K562 (cell line): ENCODE measurements at regions not wholly inside any gene's neighbourhood (a gene's known extent, or its start where the extent isn't known, plus 50 kb on each side); places are given as distances from the start of the nearest gene placed in this dataset.
A peak's percentile ranks its signal among the peaks of the same experiment; 100 is the strongest.

ENCODE experiments used
- ATAC-seq: fragments of 200-7000 bp; cut with Tn5 transposase; 3 replicates; pipeline ENCODE4 v1.9.1; 2020; ENCODE audit warnings: moderate library complexity
- BruUV-seq: library from RNA; stranded (reverse); fragments of 400-500 nt; replicated peaks from 2 replicates; lab custom pipeline; 2021; lab: Mats Ljungman, UMichigan
- CTCF ChIA-PET: fragments of 300-600 bp; formaldehyde crosslinking; extraction: SDS; loops from one replicate; lab custom pipeline; 2021; ENCODE audit warnings: low intra/inter-chr PET ratio; lab: Yijun Ruan, JAX
- POLR2A ChIA-PET: fragments of 300-600, 350-650 bp; sonication (Branson Sonifier 250); formaldehyde crosslinking; extraction: SDS; loops from one replicate; lab custom pipeline; 2021; ENCODE audit warnings: antibody characterized with exemption, inconsistent platforms; lab: Yijun Ruan, JAX
- DNase-seq, 4 experiments: peaks; one replicate each; pipeline versions ENCODE4 v3.0.0 to v3.0.0-alpha.2; 2011 to 2018; ENCODE audit warnings: low spot score in 3 of 4, mixed read lengths in 3 of 4; ENCODE audit errors: extremely low read depth in 1 of 4
- FAIRE-seq: peaks from 2 replicates; lab custom pipeline; 2011; peaks lifted over from hg19 to GRCh38; lab: Jason Lieb, UNC
- H2AFZ ChIP-seq: 2 replicates; pipeline ENCODE4 v1.6.0; 2011; ENCODE audit warnings: low read depth, low read length, control low read depth, inconsistent platforms
- H3K27ac ChIP-seq: fragments of 200-600 bp; 3 replicates; pipeline ENCODE4 v1.8.0; 2011; ENCODE audit warnings: low read depth, mild to moderate bottlenecking, control low read depth, inconsistent platforms, low read length, moderate library complexity, mixed read lengths; ENCODE audit errors: extremely low read depth
- H3K27me3 ChIP-seq, 2 experiments: fragments of 300-600 bp in 1 of 2; 2 replicates in 1 of 2; 3 replicates in 1 of 2; pipeline versions ENCODE4 v1.6.0 to v1.8.0; 2011; ENCODE audit warnings: inconsistent platforms in 2 of 2, low read length in 2 of 2, mild to moderate bottlenecking in 1 of 2, mixed read lengths in 1 of 2, moderate library complexity in 1 of 2; ENCODE audit not compliant: control insufficient read depth in 2 of 2, insufficient read depth in 2 of 2
- H3K36me3 ChIP-seq: fragments of 300-600 bp; 3 replicates; pipeline ENCODE4 v1.8.0; 2011; ENCODE audit warnings: mild to moderate bottlenecking, low read length, inconsistent platforms; ENCODE audit not compliant: control insufficient read depth, insufficient read depth
- H3K4me1 ChIP-seq, 2 experiments: fragments of 200-600 bp in 1 of 2; replicated peaks in 1 of 2; 2 replicates in 1 of 2; 3 replicates in 1 of 2; pipeline versions ENCODE4 v1.5.1 to v1.8.0; 2011; ENCODE audit warnings: inconsistent platforms in 2 of 2, low read length in 2 of 2, mild to moderate bottlenecking in 1 of 2, mixed read lengths in 1 of 2, moderate library complexity in 1 of 2; ENCODE audit not compliant: control insufficient read depth in 2 of 2, insufficient read depth in 2 of 2
- H3K4me2 ChIP-seq: 2 replicates; pipeline ENCODE4 v1.6.1; 2011; ENCODE audit warnings: low read length, control low read depth, inconsistent platforms, mixed read lengths; ENCODE audit not compliant: insufficient read depth
- H3K4me3 ChIP-seq: fragments of 200-600 bp; sonication (generic), shearing (Covaris generic); 2 replicates; pipeline ENCODE4 v1.5.1; 2016; ENCODE audit warnings: control low read depth, inconsistent platforms
- H3K79me2 ChIP-seq: fragments of 200-600 bp; 3 replicates; pipeline ENCODE4 v1.8.0; 2011; ENCODE audit warnings: low read length, inconsistent platforms; ENCODE audit not compliant: control insufficient read depth, insufficient read depth
- H3K9ac ChIP-seq, 2 experiments: 2 replicates each; pipeline versions ENCODE4 v1.6.0 to v1.6.1; 2011; ENCODE audit warnings: low read depth in 2 of 2, low read length in 2 of 2, control low read depth in 1 of 2, inconsistent platforms in 1 of 2, mild to moderate bottlenecking in 1 of 2, mixed read lengths in 1 of 2; ENCODE audit not compliant: insufficient read depth in 1 of 2
- H3K9me1 ChIP-seq: one replicate; pipeline ENCODE4 v1.6.0; 2011; ENCODE audit warnings: inconsistent platforms, mild to moderate bottlenecking, low read length, moderate library complexity; ENCODE audit not compliant: control insufficient read depth, insufficient read depth
- H3K9me3 ChIP-seq: replicated peaks from 2 replicates; pipeline ENCODE4 v1.5.1; 2011; ENCODE audit warnings: low read depth, low read length, inconsistent platforms; ENCODE audit not compliant: control insufficient read depth, insufficient read depth
- H4K20me1 ChIP-seq: replicated peaks from 2 replicates; pipeline ENCODE4 v1.6.1; 2011; ENCODE audit warnings: low read length, inconsistent platforms, mixed read lengths; ENCODE audit not compliant: control insufficient read depth, insufficient read depth
- C11orf30 ChIP-seq: fragments of 450-650 bp; IDR thresholded peaks from 2 replicates; pipeline ENCODE4 v1.6.1; 2016; ENCODE audit warnings: low read depth, mild to moderate bottlenecking
- CAMTA2 ChIP-seq: fragments of 250-450 bp; sonication (Bioruptor Pico); conservative IDR thresholded peaks from 2 replicates; pipeline ENCODE4 v1.5.1; 2022
- CBX5 ChIP-seq: IDR thresholded peaks from 2 replicates; pipeline ENCODE4 v1.6.1; 2014; ENCODE audit warnings: low read depth, borderline replicate concordance
- HDGF ChIP-seq: fragments of 450-650 bp; IDR thresholded peaks from 2 replicates; pipeline ENCODE4 v1.6.1; 2016
- MAFF ChIP-seq: IDR thresholded peaks from 2 replicates; pipeline ENCODE4 v1.6.1; 2012; ENCODE audit warnings: low read length, improper control_type of control experiment
- MAFG ChIP-seq: fragments of 450-650 bp; conservative IDR thresholded peaks from 2 replicates; pipeline ENCODE4 v1.6.1; 2016; ENCODE audit warnings: missing genetic modification characterization, missing compliant biosample characterization
- RAD21 ChIP-seq, 2 experiments: fragments of 250-450 bp in 1 of 2; fragments of 450-650 bp in 1 of 2; sonication (Bioruptor Pico) in 1 of 2; formaldehyde crosslinking in 1 of 2; IDR thresholded peaks in 1 of 2; conservative IDR thresholded peaks in 1 of 2; 2 replicates each; pipeline versions ENCODE4 v1.4.0 to v1.8.0; 2020 to 2022; ENCODE audit warnings: mild to moderate bottlenecking in 2 of 2, moderate library complexity in 1 of 2
- SAFB2 ChIP-seq: fragments of 200-400 bp; formaldehyde crosslinking; IDR thresholded peaks from 2 replicates; pipeline ENCODE4 v1.6.1; 2018; ENCODE audit warnings: borderline replicate concordance, low read length, low read depth, moderate library complexity; ENCODE audit not compliant: severe bottlenecking
- ZNF316 ChIP-seq: fragments of 450-650 bp; IDR thresholded peaks from 2 replicates; pipeline ENCODE4 v1.6.1; 2016
- ZNF511 ChIP-seq: sonication (generic); formaldehyde crosslinking; IDR thresholded peaks from 2 replicates; pipeline ENCODE4 v1.8.0; 2022; ENCODE audit warnings: mild to moderate bottlenecking, missing genetic modification reagents
- WGBS: fragments of 100-300 bp; shearing (Covaris generic); methylation state at CpG from one replicate; pipeline ENCODE4 v1.1.6; 2016; ENCODE audit warnings: low coverage, mixed read lengths; ENCODE audit not compliant: insufficient coverage; ENCODE audit errors: missing lambda C conversion rate; 5-methylcytosine and 5-hydroxymethylcytosine counted together
- in situ Hi-C: fragments of 300-500 bp; cut with MboI; formaldehyde crosslinking; loops from 4 replicates; pipeline ENCODE4 v1.15.0; 2018; ENCODE audit warnings: inconsistent platforms, mixed read lengths
- intact Hi-C: fragments of 100-400 bp; cut with micrococcal nuclease; formaldehyde crosslinking; loops from 2 replicates; pipeline ENCODE4 v1.14.2; 2022

GRCh38 chr6:80744213-80744612, 637.7 kb downstream of the BCKDHB start:
- H3K9ac ChIP-seq, result no peak overlapping the region
- H3K9me1 ChIP-seq, result no peaks in the 10 kb centered on the region
- ATAC-seq (no peak), DNase-seq (no peak), FAIRE-seq (no peak)
- H3K4me1 ChIP-seq, result no peaks in the 10 kb centered on the region
- H3K4me2 ChIP-seq, result no peak overlapping the region
- in situ Hi-C loops (no loop called here), intact Hi-C loops (no loop called here)
- TF ChIP-seq CAMTA2 (CRISPR knock-in tag) (no peak), CBX5 (no peak), ZNF511 (CRISPR knock-in tag) (no peak), MAFF (peak; percentile 59), MAFG (tag) (peak; percentile 49; the same call in 1 of the 2 replicates), ZNF316 (peak; percentile 73), C11orf30 (peak; percentile 52; the same call in 1 of the 2 replicates)
- no TSS peak for BruUV-seq
- no peaks in the 10 kb centered on the region for H3K36me3 ChIP-seq
- H2AFZ ChIP-seq, result no peak overlapping the region
- H3K9me3 ChIP-seq, result no peaks in the 10 kb centered on the region
- H3K27me3 ChIP-seq, result no peaks in the 10 kb centered on the region
- no peak overlapping the region for H3K27ac ChIP-seq
- no peaks in the 10 kb centered on the region for H3K79me2 ChIP-seq
- no peak overlapping the region for H3K4me3 ChIP-seq
- no peaks in the 10 kb centered on the region for H4K20me1 ChIP-seq
- ChIA-PET POLR2A (no interaction called here), CTCF (no interaction called here)

- whole genome bisulfite sequencing, result 0% methylated on average over 2 of the region's 2 CpGs
- Histone ChIP-seq H3K36me3 (no peaks in the 10 kb centered on the region), H2AFZ (no peak overlapping the region), H3K9me1 (no peaks in the 10 kb centered on the region), H4K20me1 (no peaks in the 10 kb centered on the region), H3K9ac (no peak overlapping the region), H3K4me2 (no peak overlapping the region), H3K4me1 (no peaks in the 10 kb centered on the region), H3K4me3 (no peak overlapping the region), H3K9me3 (no peaks in the 10 kb centered on the region), H3K79me2 (no peaks in the 10 kb centered on the region), H3K27me3 (no peaks in the 10 kb centered on the region), H3K27ac (no peak overlapping the region)
- TF ChIP-seq SAFB2 (no peak), RAD21 (CRISPR knock-in tag; conservative IDR thresholded peaks at IDR 0.05 in 1 of 2, IDR thresholded peaks at IDR 0.05 in 1 of 2) (peak in 1 of 2 experiments; percentile 27; a peak in 1 of 4 replicates), HDGF (no peak)
- ATAC-seq, result no peak
- DNase-seq, result peak in 1 of 4 experiments; percentile 1
- CTCF ChIA-PET, result no interaction called here
- in situ Hi-C loops, result no loop called here
- BruUV-seq, result no TSS peak
- FAIRE-seq, result no peak
- POLR2A ChIA-PET, result no interaction called here
- intact Hi-C loops, result no loop called here
Observed at GRCh38 chr6:80742481-80742880, 636.0 kb downstream of the BCKDHB start.
